ENCODE measurements at regions not wholly inside any gene's neighbourhood (a gene's known extent, or its start where the extent isn't known, plus 50 kb on each side); places are given as distances from the start of the nearest gene placed in this dataset.
"Not testable (repeated sequence)": the region's sequence is repeated elsewhere in the genome, so short reads cannot be mapped to it uniquely, and the experiment has no call there.

GRCh38 chrX:35416782-35417181 lies 381.4 kb upstream of the MAGEB16 start:
- no peak for TF ChIP-seq CTCF (IDR thresholded peaks at IDR 0.05; ENCODE audit: borderline replicate concordance)
- Histone ChIP-seq H3K9me3 (replicated peaks) (no peaks in the 10 kb centered on the region), H3K36me3 (no peaks in the 10 kb centered on the region), H3K27me3 (ENCODE audit: low read depth) (no peaks in the 10 kb centered on the region), H3K4me3 (no peak overlapping the region), H3K4me1 (no peaks in the 10 kb centered on the region), H3K27ac (replicated peaks) (no peak overlapping the region)
- intact Hi-C loops (cut with micrococcal nuclease): no loop called here
- DNase-seq: no peak

GRCh38 chrX:35432056-35432455 lies 366.1 kb upstream of the MAGEB16 start:
- no peaks in the 10 kb centered on the region for H3K4me1 ChIP-seq
- H3K27ac ChIP-seq (replicated peaks): no peak overlapping the region
- H3K27me3 ChIP-seq (ENCODE audit: low read depth): no peaks in the 10 kb centered on the region
- TF ChIP-seq CTCF (IDR thresholded peaks at IDR 0.05; ENCODE audit: borderline replicate concordance): no peak
- H3K36me3 ChIP-seq: no peaks in the 10 kb centered on the region
- no peak for DNase-seq
- no peak overlapping the region for H3K4me3 ChIP-seq
- intact Hi-C loops (cut with micrococcal nuclease): no loop called here
- no peaks in the 10 kb centered on the region for H3K9me3 ChIP-seq (replicated peaks)

- H3K27ac ChIP-seq (replicated peaks): no peak overlapping the region
- H3K4me3 ChIP-seq: no peak overlapping the region
- H3K4me1 ChIP-seq: no peaks in the 10 kb centered on the region
- H3K36me3 ChIP-seq: no peaks in the 10 kb centered on the region
- peaks cover 5% of the 10 kb centered on the region for H3K9me3 ChIP-seq (replicated peaks)
- no peaks in the 10 kb centered on the region for H3K27me3 ChIP-seq (ENCODE audit: low read depth)
- no peak for TF ChIP-seq CTCF (IDR thresholded peaks at IDR 0.05; ENCODE audit: borderline replicate concordance)
- DNase-seq: no peak
- intact Hi-C loops (cut with micrococcal nuclease): no loop called here
These were observed 359.0 kb upstream of the MAGEB16 start for GRCh38 chrX:35439034-35439660.

- no peak overlapping the region for H3K27ac ChIP-seq (replicated peaks)
- DNase-seq: no peak
- no peaks in the 10 kb centered on the region for H3K27me3 ChIP-seq (ENCODE audit: low read depth)
- intact Hi-C loops (cut with micrococcal nuclease): no loop called here
- no peak overlapping the region for H3K4me3 ChIP-seq
- TF ChIP-seq CTCF (IDR thresholded peaks at IDR 0.05; ENCODE audit: borderline replicate concordance): no peak
- no peaks in the 10 kb centered on the region for H3K36me3 ChIP-seq
- peaks cover 5% of the 10 kb centered on the region for H3K9me3 ChIP-seq (replicated peaks)
- no peaks in the 10 kb centered on the region for H3K4me1 ChIP-seq
These were observed 358.4 kb upstream of the MAGEB16 start for GRCh38 chrX:35439692-35440091.

- H3K4me1 ChIP-seq: no peaks in the 10 kb centered on the region
- H3K9me3 ChIP-seq (replicated peaks): peaks cover 5% of the 10 kb centered on the region
- no peak overlapping the region for H3K4me3 ChIP-seq
- DNase-seq: no peak
- intact Hi-C loops (cut with micrococcal nuclease): no loop called here
- H3K27ac ChIP-seq (replicated peaks): no peak overlapping the region
- H3K27me3 ChIP-seq (ENCODE audit: low read depth): no peaks in the 10 kb centered on the region
- H3K36me3 ChIP-seq: no peaks in the 10 kb centered on the region
- no peak for TF ChIP-seq CTCF (IDR thresholded peaks at IDR 0.05; ENCODE audit: borderline replicate concordance)
These were observed 355.7 kb upstream of the MAGEB16 start for GRCh38 chrX:35442421-35442820.

- H3K27me3 ChIP-seq (ENCODE audit: low read depth); H3K4me1 ChIP-seq; H3K4me3 ChIP-seq; H3K27ac ChIP-seq (replicated peaks); intact Hi-C loops (cut with micrococcal nuclease); H3K9me3 ChIP-seq (replicated peaks); H3K36me3 ChIP-seq: not testable (repeated sequence)
- DNase-seq: peak; percentile 13
These were observed 355.0 kb upstream of the MAGEB16 start for GRCh38 chrX:35443091-35443582.

Measured in left ventricle myocardium inferior (tissue), 1 donor.